Prostate gland (tissue), 2 donors: ENCODE measurements at regions not wholly inside any gene's neighbourhood (a gene's known extent, or its start where the extent isn't known, plus 50 kb on each side); places are given as distances from the start of the nearest gene placed in this dataset.

Experiments used
- DNase-seq: peaks from one replicate; pipeline ENCODE4 v3.0.0-alpha.2; 2019; ENCODE audit warnings: low spot score
- H3K27ac ChIP-seq, 2 donors: fragments of 200-600 bp; sonication (generic); 2 replicates each; pipeline ENCODE4 v1.5.1; 2017 to 2019
- H3K27me3 ChIP-seq: fragments of 200-600 bp; sonication (generic); replicated peaks from 2 replicates; pipeline ENCODE4 v1.5.1; 2019; ENCODE audit not compliant: insufficient read depth
- H3K36me3 ChIP-seq, 2 donors: fragments of 200-600 bp; sonication (generic); 1 replicate in 1 of 2; 2 replicates in 1 of 2; pipeline versions ENCODE4 v1.5.1 to v1.8.1; 2017 to 2019
- H3K4me1 ChIP-seq: fragments of 200-600 bp; sonication (generic); replicated peaks from 2 replicates; pipeline ENCODE4 v1.5.1; 2019
- H3K4me3 ChIP-seq, 2 donors: fragments of 200-600 bp; sonication (generic); 2 replicates each; pipeline ENCODE4 v1.5.1; 2017 to 2019
- H3K9me3 ChIP-seq: fragments of 200-600 bp; sonication (generic); 2 replicates; pipeline ENCODE4 v1.5.1; 2017
- POLR2A ChIP-seq: fragments of 450-650 bp; IDR thresholded peaks from one replicate; pipeline ENCODE4 v1.6.1; 2016; ENCODE audit warnings: antibody characterized with exemption, mild to moderate bottlenecking
- POLR2AphosphoS5 ChIP-seq: sonication (generic); formaldehyde crosslinking; IDR thresholded peaks from one replicate; pipeline ENCODE4 v1.6.1; 2017; ENCODE audit warnings: antibody characterized with exemption
- WGBS: methylation state at CpG from one replicate; pipeline ENCODE4 v1.1.5; 2018; 5-methylcytosine and 5-hydroxymethylcytosine counted together
- intact Hi-C: fragments of 100-400 bp; cut with DNase I; formaldehyde crosslinking; loops from one replicate; pipeline ENCODE4 v1.14.2; 2022
- TF ChIP-seq, protein P1 (sequence below), 4 experiments: fragments of 200-600 bp in 2 of 4; fragments of 450-650 bp in 2 of 4; sonication (generic) in 2 of 4; IDR thresholded peaks; 1 replicate in 3 of 4; 2 replicates in 1 of 4; pipeline ENCODE4 v1.5.1; 2016 to 2019; ENCODE audit warnings: antibody characterized with exemption in 4 of 4, mild to moderate bottlenecking in 2 of 4, moderate library complexity in 2 of 4

DNA sequence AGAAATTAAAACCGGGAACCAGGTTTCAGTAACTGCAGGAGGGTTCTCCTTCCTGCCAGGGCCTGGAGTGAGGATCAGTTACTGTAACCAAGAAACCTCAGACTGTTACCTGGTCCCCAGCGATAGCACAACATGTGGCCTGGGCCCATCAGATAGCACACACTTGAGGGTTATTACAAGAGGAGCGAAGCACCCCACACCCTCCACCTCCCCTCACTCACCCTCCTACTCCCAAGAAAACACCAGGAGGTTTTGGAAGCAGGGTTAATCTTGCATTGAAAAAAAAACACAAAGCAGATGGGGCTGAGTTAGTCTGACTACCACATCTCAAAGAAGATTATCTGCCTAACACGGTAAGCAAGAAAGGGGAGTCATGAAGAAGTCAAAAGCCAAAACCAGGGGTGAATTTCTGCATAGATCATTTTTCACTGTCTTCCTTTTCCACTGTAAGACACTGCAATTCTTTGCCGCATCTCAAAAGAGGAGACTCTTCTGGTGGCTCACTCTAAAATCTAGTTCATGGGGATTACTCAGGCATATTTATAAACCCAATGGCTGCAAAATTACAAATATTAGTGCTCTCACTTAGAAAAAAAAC is 75.9 kb upstream of the DOCK9 start:
- intact Hi-C loops, result no loop called here
- H3K4me3 ChIP-seq, result no peak overlapping the region
- H3K4me1 ChIP-seq, result peaks cover 4% of the 10 kb centered on the region
- no peak for DNase-seq
- H3K27ac ChIP-seq, result no peak overlapping the region
- H3K27me3 ChIP-seq, result no peaks in the 10 kb centered on the region
- H3K36me3 ChIP-seq, result no peaks in the 10 kb centered on the region
- 66% methylated on average over 5 of the region's 5 CpGs for WGBS
- no peak for TF ChIP-seq POLR2A
- TF ChIP-seq, protein P1, sequence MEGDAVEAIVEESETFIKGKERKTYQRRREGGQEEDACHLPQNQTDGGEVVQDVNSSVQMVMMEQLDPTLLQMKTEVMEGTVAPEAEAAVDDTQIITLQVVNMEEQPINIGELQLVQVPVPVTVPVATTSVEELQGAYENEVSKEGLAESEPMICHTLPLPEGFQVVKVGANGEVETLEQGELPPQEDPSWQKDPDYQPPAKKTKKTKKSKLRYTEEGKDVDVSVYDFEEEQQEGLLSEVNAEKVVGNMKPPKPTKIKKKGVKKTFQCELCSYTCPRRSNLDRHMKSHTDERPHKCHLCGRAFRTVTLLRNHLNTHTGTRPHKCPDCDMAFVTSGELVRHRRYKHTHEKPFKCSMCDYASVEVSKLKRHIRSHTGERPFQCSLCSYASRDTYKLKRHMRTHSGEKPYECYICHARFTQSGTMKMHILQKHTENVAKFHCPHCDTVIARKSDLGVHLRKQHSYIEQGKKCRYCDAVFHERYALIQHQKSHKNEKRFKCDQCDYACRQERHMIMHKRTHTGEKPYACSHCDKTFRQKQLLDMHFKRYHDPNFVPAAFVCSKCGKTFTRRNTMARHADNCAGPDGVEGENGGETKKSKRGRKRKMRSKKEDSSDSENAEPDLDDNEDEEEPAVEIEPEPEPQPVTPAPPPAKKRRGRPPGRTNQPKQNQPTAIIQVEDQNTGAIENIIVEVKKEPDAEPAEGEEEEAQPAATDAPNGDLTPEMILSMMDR (IDR thresholded peaks at IDR 0.05), result no peak
- no peak for TF ChIP-seq POLR2AphosphoS5
- H3K9me3 ChIP-seq, result no peaks in the 10 kb centered on the region

DNA sequence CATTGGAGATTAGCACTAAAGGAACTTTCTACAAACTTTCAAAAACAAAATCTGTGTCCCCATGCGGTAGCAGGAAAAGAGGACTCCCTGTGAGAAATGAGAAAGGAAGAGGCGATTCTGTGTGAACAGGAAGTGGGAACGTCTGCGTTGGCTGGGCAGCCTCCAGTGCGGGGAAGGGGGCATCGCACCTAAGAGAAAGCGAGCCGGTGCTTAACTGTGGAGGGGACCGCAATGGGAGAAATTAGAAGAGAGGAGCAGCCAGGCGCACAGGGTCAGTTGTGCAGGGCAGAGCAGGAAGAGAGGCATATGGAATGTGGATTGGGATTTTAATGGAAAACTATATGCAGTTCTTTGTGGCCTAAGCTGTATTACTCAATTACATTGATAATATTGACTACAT is 77.4 kb upstream of the DOCK9 start:
- intact Hi-C loops, result no loop called here
- no peak overlapping the region for H3K27ac ChIP-seq
- peaks cover 4% of the 10 kb centered on the region for H3K4me1 ChIP-seq
- H3K27me3 ChIP-seq, result no peaks in the 10 kb centered on the region
- H3K9me3 ChIP-seq, result no peaks in the 10 kb centered on the region
- H3K4me3 ChIP-seq, result no peak overlapping the region
- no peaks in the 10 kb centered on the region for H3K36me3 ChIP-seq
- no peak for TF ChIP-seq POLR2AphosphoS5
- TF ChIP-seq, protein P1 (IDR thresholded peaks at IDR 0.05), result no peak
- TF ChIP-seq POLR2A, result no peak
- 74% methylated on average over 10 of the region's 10 CpGs for WGBS
- no peak for DNase-seq

DNA sequence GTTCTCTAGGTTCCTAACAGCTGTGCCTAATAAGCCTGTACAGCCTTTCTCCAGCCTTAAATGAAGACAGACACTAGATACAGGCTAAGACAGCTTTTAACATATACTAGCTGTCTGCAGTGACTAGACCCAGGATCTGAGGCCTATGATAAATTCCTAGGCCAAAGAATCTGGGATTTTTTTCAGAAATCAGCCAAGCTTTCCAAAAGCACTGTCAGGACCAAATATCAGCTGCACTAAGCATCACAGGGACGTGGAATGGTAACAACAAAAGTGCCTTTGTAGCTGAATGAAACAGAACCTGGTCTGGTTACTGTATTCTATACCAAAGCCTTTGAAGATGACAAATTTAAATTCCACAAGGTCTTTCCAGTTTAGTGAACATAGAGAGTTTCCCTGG is 77.9 kb upstream of the DOCK9 start:
- H3K9me3 ChIP-seq, result no peaks in the 10 kb centered on the region
- no peak overlapping the region for H3K27ac ChIP-seq
- no peak overlapping the region for H3K4me3 ChIP-seq
- peaks cover 4% of the 10 kb centered on the region for H3K4me1 ChIP-seq
- no peaks in the 10 kb centered on the region for H3K27me3 ChIP-seq
- intact Hi-C loops, result no loop called here
- no peaks in the 10 kb centered on the region for H3K36me3 ChIP-seq
- DNase-seq, result no peak
- 92% methylated on average over 1 of the region's 1 CpG for WGBS
- TF ChIP-seq, protein P1 (IDR thresholded peaks at IDR 0.05), result no peak
- TF ChIP-seq POLR2A (no peak), POLR2AphosphoS5 (no peak)

GRCh38 chr13:99056381-99057014 is 78.6 kb upstream of the DOCK9 start:
- Histone ChIP-seq H3K4me3 (no peak overlapping the region), H3K9me3 (no peaks in the 10 kb centered on the region), H3K4me1 (peaks cover 4% of the 10 kb centered on the region), H3K27me3 (no peaks in the 10 kb centered on the region), H3K27ac (no peak overlapping the region), H3K36me3 (no peaks in the 10 kb centered on the region)
- TF ChIP-seq POLR2A (no peak), POLR2AphosphoS5 (no peak)
- TF ChIP-seq, protein P1 (IDR thresholded peaks at IDR 0.05), result no peak
- no peak for DNase-seq
- 83% methylated on average over 7 of the region's 7 CpGs for WGBS
- intact Hi-C loops, result no loop called here

DNA sequence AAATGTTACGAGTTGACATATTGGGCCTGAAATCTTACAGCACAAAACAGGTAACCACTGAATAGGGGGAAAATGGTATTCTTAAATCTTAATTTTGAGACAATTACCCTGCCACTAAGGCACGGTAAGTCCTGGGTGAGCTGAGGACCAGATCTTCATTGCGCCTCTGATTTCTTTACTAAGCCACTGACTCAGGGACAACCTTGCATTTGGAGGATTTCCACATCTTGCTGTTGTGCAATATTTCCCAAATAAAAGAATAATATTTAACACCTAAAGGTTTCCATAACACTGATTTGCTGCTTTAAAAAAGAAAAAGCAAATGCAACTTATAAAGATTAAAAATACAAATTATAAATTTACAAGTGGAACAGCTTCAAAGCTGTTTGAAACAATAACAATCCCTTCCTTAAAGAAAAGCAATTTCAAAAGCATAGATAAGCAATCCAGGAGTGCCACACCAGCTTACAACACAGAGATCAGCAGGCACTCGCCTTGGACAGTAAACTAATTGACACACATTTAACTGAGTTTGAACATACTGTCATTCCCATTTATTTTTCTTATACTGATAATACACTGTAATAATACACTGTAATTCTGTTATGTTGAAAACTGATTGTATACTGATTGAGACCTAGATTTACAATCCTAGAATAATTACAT is 79.6 kb upstream of the DOCK9 start:
- Histone ChIP-seq H3K4me1 (peaks cover 4% of the 10 kb centered on the region), H3K36me3 (no peaks in the 10 kb centered on the region), H3K4me3 (no peak overlapping the region), H3K27me3 (no peaks in the 10 kb centered on the region), H3K9me3 (no peaks in the 10 kb centered on the region), H3K27ac (no peak overlapping the region)
- WGBS, result 70% methylated on average over 4 of the region's 4 CpGs
- TF ChIP-seq POLR2AphosphoS5 (peak; percentile 16), POLR2A (no peak)
- TF ChIP-seq, protein P1 (IDR thresholded peaks at IDR 0.05), result no peak
- no peak for DNase-seq
- intact Hi-C loops, result no loop called here
